ENCODE measurements at regions not wholly inside any gene's neighbourhood (a gene's known extent, or its start where the extent isn't known, plus 50 kb on each side); places are given as distances from the start of the nearest gene placed in this dataset.
A peak's percentile ranks its signal among the peaks of the same experiment; 100 is the strongest.

DNA sequence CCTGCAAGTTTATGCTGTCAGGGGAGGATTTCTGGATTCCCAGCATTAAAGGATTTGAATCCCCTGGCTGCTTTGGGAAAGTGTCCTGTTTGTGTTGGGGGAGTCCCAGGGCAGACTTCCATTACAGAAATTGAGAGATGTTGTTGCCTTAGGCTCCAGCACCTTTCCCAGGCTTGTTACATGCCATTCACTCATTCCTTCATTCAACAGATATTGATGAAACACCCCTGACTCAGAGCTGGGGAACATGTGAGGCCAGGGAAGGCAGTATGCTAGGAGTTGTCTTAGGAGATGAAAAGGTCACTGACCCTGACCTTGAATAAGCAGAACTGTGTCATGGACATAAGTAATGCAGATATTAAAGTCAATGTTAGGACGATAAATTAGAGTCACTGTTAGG lies 161.7 kb downstream of the NTMT2 start:
- DNase-seq (no peak), ATAC-seq (no peak)
- intact Hi-C loops (cut with DNase I, micrococcal nuclease), result no loop called here

- ATAC-seq (no peak), DNase-seq (no peak)
- intact Hi-C loops (cut with DNase I, micrococcal nuclease), result no loop called here
Observed at GRCh38 chr1:170309389-170310013, 163.7 kb downstream of the NTMT2 start.

- ATAC-seq (no peak), DNase-seq (no peak)
- intact Hi-C loops (cut with DNase I, micrococcal nuclease), result no loop called here
Observed at GRCh38 chr1:170310014-170310405, 164.3 kb downstream of the NTMT2 start.

GRCh38 chr1:170310951-170311350 lies 165.2 kb downstream of the NTMT2 start:
- DNase-seq (no peak), ATAC-seq (no peak)
- intact Hi-C loops (cut with DNase I, micrococcal nuclease), result no loop called here

- no peak for ATAC-seq
- intact Hi-C loops (cut with DNase I, micrococcal nuclease), result no loop called here
Observed at GRCh38 chr1:170313306-170313705, 167.5 kb downstream of the NTMT2 start.

DNA sequence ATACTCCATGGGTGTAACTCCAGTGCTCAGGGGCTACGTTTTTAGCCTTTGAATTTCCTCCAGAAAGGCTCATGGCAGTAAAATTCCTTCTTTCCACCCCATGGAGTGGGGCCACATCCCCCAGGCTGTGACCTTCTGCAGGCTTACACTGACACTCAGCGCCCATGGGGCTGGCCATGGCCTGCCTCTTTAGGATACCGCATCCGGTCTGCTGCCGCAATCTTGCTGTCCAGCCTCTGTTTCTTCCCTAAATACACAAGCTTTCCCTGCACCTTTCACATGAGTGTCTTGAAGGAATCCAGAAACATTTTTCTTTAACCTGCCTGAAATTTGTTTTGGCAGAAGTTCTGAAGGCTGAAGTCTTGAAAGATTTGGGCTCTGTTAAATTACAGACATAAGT lies 170.5 kb downstream of the NTMT2 start:
- intact Hi-C loops (cut with DNase I, micrococcal nuclease), result no loop called here
- ATAC-seq, result no peak
- no peak for DNase-seq

More at GRCh38 chr1:170313306-170313705, 167.5 kb downstream of the NTMT2 start:
- no peak for DNase-seq

DNA sequence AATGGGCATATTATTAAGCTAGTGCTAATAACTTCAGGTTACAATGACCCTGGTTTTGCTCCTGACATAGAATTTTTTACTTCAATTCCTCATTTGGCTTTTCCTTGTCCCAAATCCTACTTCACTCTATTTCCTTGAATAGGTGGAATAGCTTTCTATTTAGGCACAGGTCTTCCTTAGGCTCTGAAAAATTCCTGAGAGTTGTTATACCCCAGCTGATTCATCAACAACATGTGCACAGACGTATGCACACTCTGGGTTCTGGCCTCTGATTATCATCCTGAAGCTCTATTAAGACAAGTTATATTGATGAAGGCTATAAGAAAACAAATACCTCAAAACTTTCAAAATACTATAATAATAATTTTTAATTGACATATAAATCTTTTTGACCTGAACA lies 172.4 kb downstream of the NTMT2 start:
- DNase-seq, result no peak
- intact Hi-C loops (cut with DNase I, micrococcal nuclease), result no loop called here
- ATAC-seq, result no peak

DNA sequence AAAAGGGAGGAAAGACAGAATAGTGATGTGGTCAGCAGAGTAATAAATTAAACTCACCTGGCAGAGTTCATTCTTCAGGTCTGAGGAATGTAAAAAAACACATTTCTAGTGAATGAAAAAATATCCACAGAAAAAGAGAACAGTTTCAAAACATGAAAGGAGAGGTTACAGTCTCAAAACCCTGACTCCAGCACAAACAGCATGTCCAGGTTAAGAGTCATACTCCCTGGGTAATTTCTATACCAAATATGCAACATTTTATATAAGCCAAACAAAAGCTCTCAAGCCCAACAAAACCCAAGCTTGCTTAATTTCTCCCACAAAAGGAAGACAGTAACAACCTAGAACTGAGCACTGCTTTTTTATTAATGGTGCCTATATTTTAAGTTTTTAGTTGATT lies 173.0 kb downstream of the NTMT2 start:
- DNase-seq (no peak), ATAC-seq (no peak)
- intact Hi-C loops (cut with DNase I, micrococcal nuclease), result no loop called here

DNA sequence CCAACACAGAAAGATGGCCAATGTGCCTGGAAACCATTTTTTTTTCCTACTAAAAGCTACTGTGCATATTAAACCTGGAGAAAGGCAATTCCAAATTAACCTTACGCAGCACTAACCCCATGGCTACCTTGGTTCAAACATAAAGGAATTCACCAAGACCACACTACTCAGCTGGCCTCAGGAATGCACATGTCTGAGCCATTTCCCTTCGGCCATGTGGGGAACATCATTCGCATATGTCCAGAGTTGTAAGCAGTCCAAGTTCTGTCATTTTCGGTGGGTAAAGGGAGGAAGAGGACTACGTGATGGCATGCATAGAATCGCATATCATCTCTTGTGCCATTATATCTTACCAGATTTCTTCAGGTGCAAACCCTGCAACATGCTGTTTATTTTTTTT lies 175.4 kb downstream of the NTMT2 start:
- DNase-seq (no peak), ATAC-seq (no peak)
- intact Hi-C loops (cut with DNase I, micrococcal nuclease), result no loop called here

DNA sequence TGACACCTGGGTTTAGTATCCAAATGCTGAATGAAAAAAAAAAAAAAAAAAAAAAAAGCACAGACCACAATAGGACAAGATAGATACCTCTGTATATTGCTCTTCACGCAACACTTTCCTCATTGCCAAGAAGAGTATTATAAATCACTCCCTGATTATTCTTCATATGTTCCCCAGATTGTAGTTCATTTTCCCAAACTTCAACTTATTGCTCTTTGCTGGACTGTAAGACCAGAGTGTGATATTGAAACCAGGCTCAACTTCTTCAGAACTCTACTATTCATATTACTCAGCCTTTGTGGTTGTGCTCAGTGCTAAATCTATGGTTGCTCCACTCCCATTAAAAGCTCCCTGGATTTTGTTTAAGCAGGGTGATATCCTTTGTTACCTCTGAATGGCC lies 180.4 kb downstream of the NTMT2 start:
- no peak for DNase-seq
- no peak for ATAC-seq
- intact Hi-C loops (cut with DNase I, micrococcal nuclease), result no loop called here

DNA sequence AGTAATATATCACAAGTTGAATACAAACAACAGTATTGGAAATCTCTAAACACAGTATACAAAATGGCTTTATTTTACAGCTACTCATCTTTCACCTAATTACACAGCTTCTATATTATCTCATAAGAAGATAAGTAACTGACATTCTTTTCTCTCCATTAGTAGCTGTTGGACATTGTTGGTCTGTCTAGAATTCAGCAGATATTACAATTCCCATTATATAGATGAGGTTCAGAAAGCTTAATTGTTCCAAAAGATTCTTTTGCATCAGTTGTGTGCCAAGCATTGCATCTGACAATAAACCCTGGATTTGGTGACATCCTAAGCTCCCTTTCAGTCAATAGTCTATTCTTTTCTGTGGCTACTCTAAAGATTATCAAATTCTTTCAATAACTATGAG lies 187.0 kb downstream of the NTMT2 start:
- DNase-seq (no peak), ATAC-seq (no peak)
- intact Hi-C loops (cut with DNase I, micrococcal nuclease), result no loop called here

- no peak for ATAC-seq
- intact Hi-C loops (cut with DNase I, micrococcal nuclease), result no loop called here
- DNase-seq, result no peak
Observed at GRCh38 chr1:170337413-170337994, 191.7 kb downstream of the NTMT2 start.

DNA sequence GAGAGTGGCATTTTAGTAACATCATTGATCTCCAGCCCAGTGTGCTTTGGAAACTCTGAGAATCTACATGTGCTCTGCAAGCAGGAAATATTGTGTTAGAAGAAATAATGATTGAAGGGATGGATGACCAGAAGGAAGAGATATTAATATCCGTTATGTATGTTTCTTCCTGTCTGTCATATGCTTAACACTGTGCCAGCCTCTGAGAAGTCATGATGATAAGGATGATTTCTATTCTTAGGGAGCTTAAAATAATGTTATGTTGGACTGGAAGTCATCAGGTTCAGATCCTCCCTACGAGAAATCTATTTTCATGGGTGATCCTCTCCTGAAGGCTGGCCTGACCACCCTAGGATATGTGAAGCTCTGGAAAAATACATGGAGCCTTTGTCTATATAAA lies 192.4 kb upstream of the GORAB start:
- DNase-seq (no peak), ATAC-seq (no peak)
- intact Hi-C loops (cut with DNase I, micrococcal nuclease), result no loop called here

GRCh38 chr1:170340308-170340707 lies 191.7 kb upstream of the GORAB start:
- ATAC-seq, result no peak
- intact Hi-C loops (cut with DNase I, micrococcal nuclease), result no loop called here
- no peak for DNase-seq

DNA sequence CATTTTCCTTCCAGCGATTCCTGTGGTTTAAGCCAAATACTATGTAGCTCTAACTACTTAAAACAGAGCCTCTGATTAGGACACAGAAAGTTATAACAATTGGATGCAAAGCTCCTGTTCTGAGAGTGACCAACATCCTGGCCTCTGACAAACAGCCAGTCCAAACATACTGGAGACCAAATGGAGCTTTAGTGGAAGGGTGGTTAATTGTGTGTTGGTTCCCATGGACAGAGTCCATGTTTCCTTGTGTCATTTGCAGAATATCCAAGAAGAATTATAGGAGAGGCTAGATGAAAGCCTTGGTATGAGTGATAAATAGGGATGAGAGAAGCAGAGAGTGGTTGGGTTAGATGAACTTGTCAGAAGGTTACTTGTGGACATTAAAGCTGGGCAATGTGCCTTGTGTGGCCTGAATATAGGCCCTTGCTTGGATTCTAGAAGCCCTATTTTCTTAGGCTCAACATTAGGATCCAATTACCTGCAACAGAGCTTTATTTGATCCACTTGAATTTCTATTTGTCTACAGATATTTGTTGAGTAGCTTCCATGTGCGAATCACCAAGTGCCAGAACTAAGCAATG lies 180.5 kb upstream of the GORAB start:
- DNase-seq (no peak), ATAC-seq (no peak)
- intact Hi-C loops (cut with DNase I, micrococcal nuclease), result no loop called here

GRCh38 chr1:170354246-170354645 lies 177.7 kb upstream of the GORAB start:
- intact Hi-C loops (cut with DNase I, micrococcal nuclease), result no loop called here
- peak; percentile 75 for ATAC-seq
- DNase-seq, result no peak

DNA sequence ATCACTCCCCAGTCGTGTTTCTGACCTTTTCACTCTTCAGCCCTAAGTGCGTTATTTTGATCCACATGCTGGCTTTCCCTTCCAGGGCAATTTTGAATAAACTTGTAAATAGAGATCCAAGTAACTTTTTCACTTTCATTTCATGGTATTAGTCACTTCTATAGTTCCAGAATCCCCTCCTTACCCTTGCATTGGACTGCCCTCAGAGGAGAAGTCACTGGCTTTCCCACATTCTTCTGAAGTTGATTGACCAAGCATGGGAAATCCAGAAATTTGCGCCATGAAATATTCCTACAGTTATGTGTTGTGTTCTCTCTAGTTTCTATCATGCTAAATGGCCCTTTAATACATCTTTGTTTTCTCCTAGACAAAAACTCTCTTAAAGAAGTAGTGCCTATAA lies 177.3 kb upstream of the GORAB start:
- intact Hi-C loops (cut with DNase I, micrococcal nuclease), result no loop called here
- no peak for ATAC-seq
- DNase-seq, result no peak

DNA sequence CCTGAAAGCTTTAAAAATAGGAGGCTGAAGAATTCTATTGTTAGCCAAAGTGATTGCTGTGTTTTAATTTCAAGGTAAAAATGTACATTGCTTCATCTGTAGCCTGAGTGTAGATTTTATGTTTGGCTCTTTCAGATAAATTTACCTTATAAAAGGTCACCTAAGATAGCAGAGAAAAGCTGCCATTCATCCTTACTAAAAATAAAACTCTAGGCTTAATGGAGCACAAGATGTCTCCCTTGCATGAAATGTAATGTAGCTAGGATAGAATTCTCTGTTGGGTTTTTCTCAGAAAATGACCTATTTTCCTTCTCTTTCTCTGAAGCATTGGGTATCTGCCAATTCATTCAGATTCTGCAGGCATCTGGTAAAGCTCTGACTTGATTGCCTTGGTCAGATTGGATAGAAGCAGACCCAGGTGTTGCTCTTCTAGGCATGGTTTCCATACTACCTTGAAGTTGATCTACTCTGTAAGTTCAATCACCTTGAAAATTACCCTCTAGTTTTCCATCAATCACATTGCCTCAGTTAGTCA lies 176.6 kb upstream of the GORAB start:
- no peak for ATAC-seq
- intact Hi-C loops (cut with DNase I, micrococcal nuclease), result no loop called here
- DNase-seq, result no peak

DNA sequence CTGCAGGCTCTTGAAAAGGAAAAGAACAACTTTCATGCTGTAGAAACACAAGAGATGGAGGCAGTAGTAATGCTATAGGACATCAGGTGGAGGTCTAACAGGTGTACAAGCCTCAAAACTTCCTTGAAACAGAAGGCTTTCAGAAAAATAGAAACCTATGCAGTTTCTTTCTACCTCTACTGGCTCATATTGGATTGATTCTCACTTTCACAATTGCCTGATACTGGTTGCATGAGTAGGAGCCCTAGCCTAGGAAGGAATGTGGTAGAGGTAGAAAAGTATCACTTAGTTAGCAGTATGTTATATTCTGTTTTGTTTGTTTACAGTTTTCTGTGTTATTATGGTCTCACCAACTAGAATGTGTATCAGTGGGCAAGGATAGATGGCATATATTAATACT lies 175.4 kb upstream of the GORAB start:
- DNase-seq (no peak), ATAC-seq (no peak)
- intact Hi-C loops (cut with DNase I, micrococcal nuclease), result no loop called here

DNA sequence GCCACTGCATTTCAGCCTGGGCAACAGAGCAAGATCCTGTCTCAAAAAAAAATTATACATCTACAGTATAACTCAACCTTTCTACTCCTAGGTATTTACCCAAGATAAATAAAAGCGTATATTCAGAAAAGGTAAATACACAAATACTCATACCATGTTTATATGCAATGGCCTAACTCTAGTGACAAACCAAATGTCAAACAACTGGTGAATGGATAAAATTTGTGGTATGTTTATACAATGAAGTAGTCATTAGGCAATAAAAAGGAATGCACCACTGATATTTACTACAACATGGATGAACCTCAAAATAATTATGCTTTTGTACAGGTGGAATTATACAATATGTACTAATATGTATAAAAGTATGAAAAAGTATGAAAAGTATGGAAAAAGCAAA lies 174.2 kb upstream of the GORAB start:
- ATAC-seq (no peak), DNase-seq (no peak)
- intact Hi-C loops (cut with DNase I, micrococcal nuclease), result no loop called here

- no peak for DNase-seq
- intact Hi-C loops (cut with DNase I, micrococcal nuclease), result no loop called here
- no peak for ATAC-seq
Observed at GRCh38 chr1:170360601-170361000, 171.4 kb upstream of the GORAB start.
